Stimulated activated naive CD4-positive, alpha-beta T cell treated with Interleukin-2 at 50 U/mL for 16 hours (primary cell): ENCODE measurements at regions not wholly inside any gene's neighbourhood (a gene's known extent, or its start where the extent isn't known, plus 50 kb on each side); places are given as distances from the start of the nearest gene placed in this dataset.
"Not testable (repeated sequence)": the region's sequence is repeated elsewhere in the genome, so short reads cannot be mapped to it uniquely, and the experiment has no call there.

Experiments
- DNase-seq: peaks from one replicate; lab custom pipeline; 2025; lab: John Stamatoyannopoulos, UW

DNA sequence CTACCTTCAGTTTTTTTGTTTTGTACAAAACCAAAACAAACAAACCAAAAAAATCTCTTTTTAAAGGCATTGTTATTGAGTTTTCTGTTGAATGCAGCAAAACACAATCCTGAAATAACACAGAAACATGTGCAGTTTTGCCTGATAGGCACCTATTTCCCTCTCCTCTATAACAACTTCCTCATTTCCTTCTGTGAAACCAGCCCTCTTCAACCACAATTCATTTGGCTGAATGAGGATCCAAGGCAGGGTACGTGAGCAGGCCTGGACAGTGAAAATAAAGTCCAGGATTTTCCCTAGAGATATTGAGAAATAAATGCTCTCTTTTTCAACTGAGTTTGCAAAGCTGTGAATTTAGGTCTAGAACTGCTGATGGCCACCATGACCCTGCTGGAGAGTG, 134.8 kb upstream of the LARP1 start:
- DNase-seq, result no peak

DNA sequence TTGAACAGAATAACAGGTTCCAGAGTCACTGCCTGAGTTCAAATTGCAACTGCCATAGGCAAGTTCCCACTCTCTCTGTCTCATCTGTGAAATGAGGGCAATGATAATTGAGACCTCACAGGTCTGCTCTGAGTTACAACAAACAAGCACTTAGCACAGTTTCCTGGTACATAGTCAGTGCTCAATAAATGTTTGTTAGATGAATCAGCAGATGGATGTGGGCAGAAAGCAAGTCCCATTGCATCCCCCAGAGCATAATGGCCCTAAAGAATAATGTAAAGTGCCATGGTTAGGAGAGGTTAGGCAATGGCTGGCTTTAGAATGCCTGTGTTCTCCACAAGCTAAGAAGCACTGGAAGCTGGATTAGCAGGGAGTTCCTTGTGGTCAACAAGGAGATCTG, 136.5 kb upstream of the LARP1 start:
- no peak for DNase-seq

DNA sequence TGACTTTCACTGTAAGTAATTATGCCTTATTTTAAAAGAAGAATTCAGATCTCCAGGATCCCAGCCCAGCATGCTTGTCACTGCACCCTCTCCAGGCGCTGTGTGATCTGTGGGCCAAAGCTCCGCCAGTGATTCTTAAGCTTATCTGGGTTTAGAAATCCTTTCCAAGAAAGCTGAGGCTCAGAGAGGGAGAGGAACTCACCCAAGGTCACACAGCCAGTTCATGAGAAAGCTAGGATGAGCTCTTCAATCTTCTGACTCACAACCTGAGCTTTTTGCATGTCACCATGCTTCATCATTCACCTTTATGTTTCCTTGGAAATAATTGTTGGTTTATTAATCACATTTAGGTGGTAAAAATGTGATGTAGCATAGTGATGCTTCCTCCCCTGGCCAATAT, 136.6 kb upstream of the HAND1 start:
- DNase-seq, result no peak

DNA sequence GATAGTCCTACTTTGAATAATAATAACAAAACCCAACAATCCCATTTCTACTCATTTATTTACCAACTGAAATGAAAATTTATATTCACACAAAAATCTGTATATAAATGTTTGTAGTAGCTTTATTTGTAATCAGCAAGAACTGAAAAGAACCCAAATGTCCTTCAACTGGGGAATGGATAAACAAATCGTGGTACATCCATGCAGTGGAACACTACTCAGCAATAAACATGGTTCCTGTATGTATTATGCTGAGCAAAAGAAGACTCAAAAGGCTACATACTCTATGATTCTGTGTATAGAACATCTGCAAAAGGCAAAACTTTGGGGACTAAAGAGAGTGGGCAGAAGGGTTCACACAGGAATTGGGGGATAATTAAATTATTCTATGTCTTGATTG, 136.1 kb upstream of the HAND1 start:
- no peak for DNase-seq

DNA sequence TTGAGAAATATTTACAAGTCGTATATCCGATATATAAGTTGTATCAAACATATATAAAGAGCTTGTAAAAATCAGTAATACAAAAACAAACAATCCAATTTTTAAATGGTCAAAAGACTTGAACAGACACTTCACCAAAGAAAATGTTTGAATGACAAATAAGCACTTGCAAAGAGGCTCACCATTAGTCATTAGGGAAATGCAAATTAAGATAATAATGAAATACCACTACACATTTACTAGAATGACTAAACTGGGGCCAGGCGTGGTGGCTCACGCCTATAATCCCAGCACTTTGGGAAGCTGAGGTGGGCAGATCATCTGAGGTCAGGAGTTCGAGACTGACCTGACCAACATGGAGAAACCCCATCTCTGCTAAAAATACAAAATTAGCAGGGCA, 134.6 kb upstream of the HAND1 start:
- DNase-seq, result no peak

DNA sequence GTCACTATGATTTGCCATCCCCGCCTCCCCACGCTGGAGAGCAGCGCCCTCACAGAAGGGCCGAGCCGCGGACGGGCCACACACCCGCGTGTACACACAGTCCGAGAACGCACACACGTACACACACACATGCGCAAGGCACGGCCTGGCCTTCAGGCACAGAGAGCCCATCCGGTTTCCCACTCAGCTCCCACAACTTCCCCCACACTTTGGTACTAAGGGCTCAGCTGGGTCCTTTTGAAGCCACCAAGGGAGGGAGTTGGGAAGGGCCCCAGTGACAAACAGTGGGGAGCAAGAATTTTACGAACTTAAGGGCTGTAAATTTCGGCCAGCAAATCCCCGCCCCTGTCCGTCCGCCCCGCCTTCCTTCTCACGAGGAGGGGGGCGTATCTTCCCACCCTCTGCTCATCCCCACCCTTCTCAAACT, 133.3 kb upstream of the HAND1 start:
- no peak for DNase-seq

DNA sequence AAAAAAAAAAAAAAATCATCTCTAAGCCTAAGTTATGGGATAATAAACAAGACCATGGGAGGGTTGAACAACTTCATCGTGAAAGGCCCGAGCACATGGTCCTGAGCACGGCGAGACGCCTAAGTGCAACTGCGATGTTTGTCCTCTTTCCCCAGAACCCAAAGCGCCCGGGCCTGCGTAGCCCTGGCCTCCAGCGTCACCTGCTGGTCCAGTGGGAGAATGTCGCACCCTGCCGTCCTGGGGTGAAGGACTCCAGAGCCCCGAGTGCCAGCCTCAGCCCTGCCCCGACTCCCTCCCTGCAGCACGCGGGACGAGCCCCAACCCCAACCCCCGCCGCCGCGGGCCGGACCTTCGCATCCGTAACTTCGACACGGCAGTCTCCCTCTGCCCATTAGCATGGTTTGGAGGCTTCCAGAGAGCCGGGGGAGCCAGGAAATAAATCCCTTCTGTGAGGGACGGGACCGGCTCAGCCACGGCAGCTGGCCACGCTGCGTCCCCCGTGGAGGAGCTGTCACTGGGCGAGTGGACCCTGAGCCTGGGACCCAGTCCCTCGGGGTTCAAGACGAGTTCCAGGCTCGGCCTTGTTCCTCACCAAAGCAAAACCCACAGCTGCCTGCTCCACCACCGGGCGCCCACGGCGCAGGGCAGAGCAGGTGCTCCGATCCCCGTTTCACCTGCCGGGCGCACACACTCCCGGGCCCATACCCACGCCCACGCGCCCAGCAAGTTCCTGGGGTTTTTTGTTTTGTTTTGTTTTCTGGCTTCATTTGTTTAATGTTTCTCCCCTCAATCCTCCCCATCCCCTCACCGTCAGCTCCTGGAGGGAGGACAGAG, 132.5 kb upstream of the HAND1 start:
- DNase-seq, result peak; percentile 36

DNA sequence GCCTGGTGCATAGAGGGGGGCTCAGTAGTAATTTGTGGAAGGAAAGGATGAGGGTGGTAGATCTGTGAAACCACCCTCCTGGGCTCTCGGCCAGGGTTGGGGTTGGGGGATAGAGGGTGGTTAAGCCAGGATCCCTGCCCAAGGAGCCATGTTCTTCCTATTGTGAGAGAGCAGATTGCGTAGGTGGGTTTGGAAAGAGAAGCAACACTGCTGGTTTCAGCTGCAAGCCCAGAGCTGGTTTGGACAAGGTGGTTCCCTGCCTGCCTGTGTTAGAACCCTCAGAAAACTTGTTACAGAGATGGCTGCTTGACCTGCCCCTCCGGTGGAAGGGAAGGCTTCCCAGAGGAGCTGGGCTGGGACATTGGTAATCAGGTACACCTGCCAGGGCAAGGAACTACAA, 131.2 kb upstream of the HAND1 start:
- DNase-seq, result no peak

DNA sequence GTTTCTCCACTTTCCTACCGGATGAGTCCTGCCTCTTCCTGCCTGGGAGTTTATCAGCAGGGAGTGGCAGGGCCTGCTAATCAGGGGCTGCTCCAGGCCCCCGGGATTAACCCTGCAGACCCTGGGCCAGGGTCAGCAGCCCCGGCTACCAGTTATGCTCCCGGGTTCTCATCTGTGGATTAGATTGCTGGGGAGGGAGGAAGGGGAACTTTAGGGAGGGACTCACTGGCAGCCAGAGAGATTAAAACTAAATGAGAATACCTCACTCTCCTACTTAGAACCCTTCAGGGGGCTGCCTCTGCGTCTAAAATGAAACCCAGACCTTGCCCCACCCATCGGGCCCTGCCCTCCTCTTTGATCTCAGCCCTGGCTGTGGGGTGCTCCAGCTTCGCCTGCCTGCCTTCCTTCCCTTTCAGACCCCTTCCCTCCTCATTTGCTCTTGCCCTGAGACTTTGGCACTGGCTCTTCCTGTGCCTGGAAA, 130.5 kb upstream of the HAND1 start:
- no peak for DNase-seq

DNA sequence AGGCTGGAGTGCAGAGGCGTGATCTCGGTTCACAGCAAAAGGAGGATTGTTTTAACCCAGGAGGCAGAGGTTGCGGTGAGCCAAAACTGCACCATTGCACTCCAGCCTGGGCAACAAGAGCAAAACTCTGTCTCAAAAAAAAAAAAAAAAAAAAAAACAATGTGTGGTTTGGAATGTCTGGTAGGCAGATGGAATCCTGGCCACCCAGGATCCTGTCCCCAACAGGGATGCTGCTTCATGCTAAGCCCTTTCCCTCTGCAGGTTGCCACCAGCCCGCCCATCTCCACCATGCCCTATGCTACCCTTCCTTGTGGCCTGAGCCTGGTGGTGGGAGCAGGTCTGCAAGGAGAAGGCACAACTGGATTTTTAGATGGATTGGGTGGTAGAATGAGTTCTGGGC, 129.7 kb upstream of the HAND1 start:
- DNase-seq, result no peak

DNA sequence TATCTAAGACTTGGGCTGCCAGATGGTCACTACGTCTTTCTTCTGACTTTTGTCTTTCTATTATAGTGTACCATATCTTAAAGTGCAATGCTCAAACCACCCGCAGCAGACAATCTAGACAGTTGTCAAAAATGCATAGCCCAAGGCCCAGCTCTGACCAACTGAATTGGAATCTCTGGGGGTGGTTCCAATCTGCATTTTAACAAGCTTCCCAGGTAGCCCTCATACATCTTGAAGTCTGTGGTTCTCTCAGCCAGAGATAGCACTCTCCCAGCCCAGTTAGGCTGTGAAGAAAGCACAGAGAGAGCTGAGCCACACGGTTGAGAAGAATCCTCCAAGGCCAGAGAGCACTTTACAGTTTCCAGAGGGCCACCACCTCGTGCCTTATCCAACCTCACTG, 128.2 kb upstream of the HAND1 start:
- DNase-seq, result no peak

DNA sequence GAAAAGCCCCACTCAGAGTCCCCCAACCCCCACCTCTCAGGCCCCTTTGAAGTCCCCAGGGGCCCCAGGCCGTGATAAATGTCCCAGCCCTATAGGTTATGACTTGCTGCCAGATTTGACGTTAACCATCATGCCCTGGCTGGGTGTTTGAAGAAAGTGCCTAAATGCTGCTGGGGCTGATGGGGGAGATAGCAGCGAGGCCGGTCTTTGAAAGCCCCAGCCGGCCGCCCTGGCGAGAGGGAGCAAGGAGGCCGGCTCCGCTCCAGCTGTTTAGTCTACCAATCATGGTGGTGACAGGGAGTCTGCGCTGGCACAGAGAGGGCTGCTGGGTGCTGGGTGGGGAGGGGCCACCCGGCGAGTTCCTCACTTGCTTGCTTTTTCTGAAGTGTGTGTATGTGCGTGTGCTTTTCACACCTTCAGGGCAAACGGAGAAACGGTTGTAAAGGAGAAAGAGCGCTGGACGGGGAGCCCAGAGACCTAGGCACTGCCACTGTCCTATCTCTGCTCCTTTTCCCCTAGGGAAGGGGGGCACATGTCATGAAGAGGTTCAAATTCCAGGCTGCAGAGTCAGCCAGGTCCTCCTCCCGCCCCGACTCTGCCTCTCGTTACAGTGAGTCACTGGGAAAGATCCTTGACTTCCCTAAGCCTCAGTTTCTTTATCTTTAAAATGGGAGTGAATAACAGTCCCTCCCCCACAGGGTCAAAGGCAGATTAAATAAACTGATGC, 126.1 kb upstream of the HAND1 start:
- DNase-seq, result no peak

DNA sequence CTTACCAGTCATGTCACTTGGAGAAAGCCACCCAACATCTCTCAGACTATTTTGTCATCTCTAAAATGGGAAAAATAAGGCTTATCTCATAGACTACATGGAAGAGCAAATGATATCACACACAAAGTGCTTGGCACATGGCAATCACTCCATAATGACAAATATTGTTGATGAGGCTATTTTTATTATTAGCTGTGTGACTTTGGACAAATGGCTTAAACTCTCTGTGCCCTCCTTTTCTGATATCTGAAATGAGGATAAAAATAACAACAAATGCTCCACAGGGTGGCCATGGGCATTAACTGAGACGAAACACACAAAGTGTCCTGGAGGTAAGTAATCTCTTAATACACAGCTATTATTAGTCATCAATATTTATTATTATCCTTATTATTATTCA, 125.5 kb upstream of the HAND1 start:
- no peak for DNase-seq

DNA sequence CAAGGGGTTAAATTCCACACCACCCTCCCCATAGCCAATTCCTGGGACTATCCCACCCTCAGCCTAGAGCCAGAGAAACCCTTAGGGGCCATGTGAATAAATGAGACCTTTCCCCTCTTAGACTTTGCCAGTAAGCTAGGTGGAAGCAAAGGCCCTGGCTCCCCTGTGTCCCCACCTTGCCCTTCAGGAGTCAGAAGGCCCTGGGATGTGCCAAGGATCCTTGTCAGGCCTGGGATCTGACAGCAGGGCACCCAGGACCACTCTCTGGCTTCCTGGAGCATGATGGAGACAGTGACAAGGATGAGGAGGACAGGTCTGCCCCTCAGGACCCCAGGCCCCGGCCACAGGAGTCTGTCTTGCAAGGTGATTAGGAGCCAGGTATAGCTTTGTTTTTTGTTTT, 125.0 kb upstream of the HAND1 start:
- DNase-seq, result no peak

DNA sequence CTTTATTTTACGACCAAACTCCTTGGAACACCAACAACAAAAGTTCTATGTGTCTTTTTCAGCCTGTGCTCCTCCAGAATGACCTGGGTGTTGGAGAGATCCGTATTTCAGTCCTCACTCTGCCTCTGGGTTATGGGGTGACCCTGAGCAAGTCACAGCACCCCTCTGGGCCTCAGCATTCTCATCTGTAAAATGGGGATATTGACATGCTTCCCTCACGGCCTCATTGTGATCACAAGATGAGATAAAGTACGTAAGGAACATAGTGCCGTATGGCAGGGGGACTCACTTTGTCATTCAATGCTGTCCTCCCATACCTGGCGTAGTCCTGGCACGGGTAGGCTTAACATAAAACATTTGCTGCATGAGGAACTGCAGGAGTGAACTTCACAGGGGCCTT, 123.0 kb upstream of the HAND1 start:
- DNase-seq, result no peak

DNA sequence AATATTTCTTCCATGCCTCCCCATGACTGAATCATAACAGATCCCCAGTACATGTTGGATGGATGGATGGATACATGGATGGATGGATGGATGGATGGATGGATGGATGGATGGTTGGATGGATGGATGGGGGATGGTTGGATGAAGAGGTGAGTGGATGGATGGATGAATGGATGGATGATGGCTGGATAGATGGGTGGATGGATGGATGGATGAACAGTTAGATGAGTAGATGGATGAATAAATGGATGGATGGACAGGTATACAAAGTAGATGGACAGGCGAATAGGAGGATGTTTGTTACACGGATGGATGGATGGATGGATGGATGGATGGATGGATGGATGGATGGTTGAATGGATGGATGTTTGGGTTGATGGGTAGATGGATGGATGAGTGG, 120.0 kb upstream of the HAND1 start:
- DNase-seq, result no peak

DNA sequence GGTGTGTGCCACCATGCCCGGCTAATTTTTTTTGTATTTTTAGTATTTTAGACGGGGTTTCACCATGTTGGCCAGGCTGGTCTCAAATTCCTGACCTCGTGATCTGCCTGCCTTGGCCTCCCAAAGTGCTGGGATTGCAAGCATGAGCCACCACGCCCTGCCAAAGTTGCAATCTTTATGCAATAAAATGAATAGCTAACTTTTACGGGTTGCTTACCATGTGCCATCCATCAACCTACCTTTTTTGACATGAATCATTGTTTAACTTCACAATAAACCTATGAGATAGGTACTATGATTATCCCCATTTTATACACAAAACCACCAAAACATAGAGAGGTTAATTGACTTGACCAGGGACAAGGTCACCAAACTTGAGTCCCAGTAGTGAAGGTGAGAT, 118.8 kb upstream of the HAND1 start:
- DNase-seq, result not testable (repeated sequence)

DNA sequence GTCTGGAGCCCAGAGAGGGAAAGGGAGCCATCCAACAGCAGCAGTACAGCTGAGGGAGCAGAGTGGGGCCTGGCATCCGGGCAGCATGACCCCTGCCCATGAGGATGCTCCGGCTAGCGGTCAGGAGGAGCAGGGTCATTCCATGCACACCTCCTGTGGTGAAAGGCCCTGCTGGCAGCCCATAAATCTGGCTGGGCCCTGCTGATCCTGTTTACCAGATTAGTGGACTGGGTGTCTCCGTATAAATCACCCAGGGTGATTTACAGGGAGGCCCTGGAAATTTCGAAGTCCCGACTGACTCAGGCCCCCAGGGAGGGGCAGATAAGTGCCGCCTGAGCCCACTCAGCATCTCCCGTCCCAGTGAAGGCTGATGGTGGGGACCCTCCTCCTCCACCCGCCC, 117.6 kb upstream of the HAND1 start:
- DNase-seq, result no peak

DNA sequence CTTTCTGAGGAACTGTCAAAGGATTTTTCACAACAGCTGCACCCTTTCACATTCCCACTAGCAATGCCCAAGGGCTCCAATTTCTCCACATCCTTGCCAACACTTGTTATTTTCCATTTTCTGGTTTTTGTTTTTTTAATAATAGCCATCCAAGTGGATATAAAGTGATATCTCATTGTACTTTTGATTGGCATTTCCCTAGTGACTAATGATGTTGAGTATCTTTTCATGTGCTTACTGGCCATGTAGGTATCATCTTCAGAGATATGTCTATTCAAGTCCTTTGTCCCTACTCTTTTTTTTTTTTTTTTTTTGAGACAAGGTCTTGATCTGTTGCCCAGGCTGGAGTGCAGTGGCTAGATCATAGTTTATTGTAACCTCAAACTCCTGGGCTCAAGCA, 115.8 kb upstream of the HAND1 start:
- no peak for DNase-seq

DNA sequence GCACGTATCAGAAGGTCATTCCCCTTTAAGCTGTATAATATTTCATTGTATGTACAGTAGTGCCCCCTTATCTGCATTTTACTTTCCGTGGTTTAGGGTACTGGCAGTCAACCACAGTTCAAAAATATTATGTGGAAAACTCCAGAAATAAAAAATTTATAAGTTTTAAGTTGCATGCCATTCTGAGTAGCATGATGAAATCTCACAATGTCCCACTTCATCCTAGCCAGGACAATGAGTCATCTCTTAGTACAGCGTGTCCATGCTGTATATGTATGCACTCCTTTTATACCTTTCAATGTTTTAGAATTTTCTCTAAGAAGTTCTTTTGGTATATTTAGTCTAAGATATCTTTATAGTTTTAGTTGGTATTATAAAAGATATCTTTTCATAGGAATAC, 115.0 kb upstream of the HAND1 start:
- no peak for DNase-seq

DNA sequence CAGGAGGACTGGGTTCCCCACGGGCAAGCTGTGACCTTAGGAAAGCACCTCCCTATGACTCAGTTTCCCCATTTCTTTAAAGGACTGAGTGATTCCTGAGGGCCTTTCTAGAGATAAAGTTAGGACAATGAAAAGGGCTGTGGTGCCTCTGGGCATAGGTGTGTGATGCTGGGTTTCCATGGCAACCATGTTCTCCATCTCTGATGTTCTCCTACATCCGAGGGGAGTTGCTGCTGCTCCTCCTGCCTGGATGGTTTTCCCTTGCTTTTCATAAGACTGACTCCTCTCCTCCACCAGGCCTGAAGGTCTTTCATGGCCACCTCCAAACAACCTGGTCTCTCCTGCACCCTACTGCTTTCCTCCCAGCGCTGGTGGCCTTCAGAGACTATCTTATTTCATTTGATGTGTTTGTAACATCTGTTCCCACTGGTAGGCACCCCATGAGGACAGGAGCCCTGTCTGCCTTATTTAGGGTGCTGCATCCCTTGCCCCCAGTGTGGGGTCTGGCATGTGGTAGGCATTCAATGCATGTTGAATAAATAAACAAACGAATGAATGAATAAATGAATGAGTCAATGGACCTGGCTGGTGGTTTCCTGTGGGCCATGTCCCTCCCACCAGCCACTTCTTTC, 112.2 kb upstream of the HAND1 start:
- no peak for DNase-seq

DNA sequence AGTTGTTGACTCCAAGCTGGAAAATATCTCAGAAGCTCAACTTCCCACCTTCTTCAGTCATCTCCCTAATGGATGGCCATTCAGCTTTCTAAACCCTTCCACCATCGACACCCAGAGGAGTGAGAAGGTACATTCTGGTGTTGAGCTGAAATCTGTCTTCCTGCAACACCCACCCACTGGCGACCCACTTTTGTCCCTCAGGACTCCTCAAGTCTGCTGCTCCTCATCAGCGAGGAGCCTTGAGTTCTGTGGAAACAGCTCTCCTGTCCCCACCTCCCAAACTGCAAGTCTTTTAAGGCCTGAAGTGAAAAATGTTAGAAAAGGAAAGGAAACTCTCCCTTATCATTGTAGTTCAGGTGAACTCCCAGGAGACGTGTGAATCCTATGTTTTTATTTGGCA, 111.5 kb upstream of the HAND1 start:
- no peak for DNase-seq

DNA sequence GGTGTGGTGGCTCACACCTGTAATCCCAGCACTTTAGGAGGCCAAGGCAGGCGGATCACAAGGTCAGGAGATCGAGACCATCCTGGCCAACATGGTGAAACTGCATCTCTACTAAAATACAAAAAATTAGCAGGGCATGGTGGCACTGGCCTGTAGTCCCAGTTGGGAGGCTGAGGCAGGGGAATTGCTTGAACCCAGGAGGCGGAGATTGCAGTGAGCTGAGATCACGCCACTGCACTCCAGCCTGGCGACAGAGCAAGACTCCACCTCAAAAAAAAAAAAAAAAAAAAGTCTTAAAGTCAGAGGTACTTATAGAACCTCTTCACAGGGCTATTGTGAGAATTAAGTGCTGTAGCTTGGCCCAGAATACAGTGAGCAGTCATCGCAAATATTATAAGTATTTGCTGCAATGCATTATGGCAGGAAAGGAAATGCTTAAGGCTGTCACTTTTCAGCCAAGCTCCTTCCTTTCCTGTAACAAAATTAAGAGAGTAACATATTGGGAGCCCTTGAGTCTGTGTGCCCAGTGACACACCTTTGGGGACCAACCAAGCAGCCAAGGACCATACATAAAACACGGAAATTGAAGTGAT, 110.9 kb upstream of the HAND1 start:
- DNase-seq, result not testable (repeated sequence)
